B cell (primary cell): ENCODE measurements at regions not wholly inside any gene's neighbourhood (a gene's known extent, or its start where the extent isn't known, plus 50 kb on each side); places are given as distances from the start of the nearest gene placed in this dataset.

ENCODE experiments used
- ATAC-seq: fragments of 200-7000 bp; cut with Tn5 transposase; one replicate; pipeline ENCODE4 v1.10.0; 2021; ENCODE audit warnings: low read depth, mild to moderate bottlenecking, moderate number of reproducible peaks, moderate library complexity
- CTCF ChIA-PET: fragments of 350-600 bp; sonication (Branson Sonifier 250); formaldehyde crosslinking; loops from one replicate; lab custom pipeline; 2021; ENCODE audit warnings: antibody characterized with exemption, inconsistent platforms; lab: Charles Lee
- POLR2A ChIA-PET: fragments of 350-600 bp; sonication (Branson Sonifier 250); formaldehyde crosslinking; loops from one replicate; lab custom pipeline; 2021; ENCODE audit warnings: antibody characterized with exemption; lab: Charles Lee
- DNase-seq: peaks from one replicate; pipeline ENCODE4 v3.0.0; 2013
- H2AFZ ChIP-seq: 2 replicates; pipeline ENCODE4 v1.6.1; 2012; ENCODE audit warnings: mild to moderate bottlenecking, low read depth, low read length; ENCODE audit not compliant: insufficient read depth, poor library complexity, severe bottlenecking
- H3K27ac ChIP-seq, 2 donors: 1 replicate in 1 of 2; 2 replicates in 1 of 2; pipeline ENCODE4 v1.5.1; 2012 to 2013; ENCODE audit warnings: low read length in 2 of 2, mild to moderate bottlenecking in 2 of 2, moderate library complexity in 1 of 2
- H3K27me3 ChIP-seq, 4 experiments: fragments of 200-600 bp in 1 of 4; sonication (generic) in 1 of 4; replicated peaks in 1 of 4; 1 replicate in 2 of 4; 2 replicates in 2 of 4; pipeline versions ENCODE4 v1.6.1 to v1.7.0; 2013 to 2016; ENCODE audit warnings: low read length in 3 of 4, mild to moderate bottlenecking in 2 of 4, mixed read lengths in 1 of 4, moderate library complexity in 1 of 4; ENCODE audit not compliant: insufficient read depth in 4 of 4, control insufficient read depth in 3 of 4; ENCODE audit errors: control extremely low read depth in 1 of 4
- H3K36me3 ChIP-seq, 2 experiments: replicated peaks in 1 of 2; 1 replicate in 1 of 2; 2 replicates in 1 of 2; pipeline versions ENCODE4 v1.6.1 to v1.7.1; 2013; ENCODE audit warnings: low read length in 1 of 2; ENCODE audit not compliant: insufficient read depth in 2 of 2, control insufficient read depth in 1 of 2; ENCODE audit errors: control extremely low read depth in 1 of 2, extremely low read depth in 1 of 2
- H3K4me1 ChIP-seq, 2 donors: fragments of 200-600 bp in 1 of 2; sonication (generic) in 1 of 2; 1 replicate in 1 of 2; 2 replicates in 1 of 2; pipeline versions ENCODE4 v1.5.1 to v1.6.1; 2013 to 2017; ENCODE audit warnings: low read length in 2 of 2; ENCODE audit not compliant: control insufficient read depth in 2 of 2, insufficient read depth in 2 of 2
- H3K4me2 ChIP-seq: replicated peaks from 2 replicates; pipeline ENCODE3; 2012; ENCODE audit warnings: mild to moderate bottlenecking, low read depth, low read length; ENCODE audit not compliant: poor library complexity, severe bottlenecking
- H3K4me3 ChIP-seq, 5 experiments: fragments of 200-600 bp in 1 of 5; sonication (generic) in 1 of 5; 1 replicate in 3 of 5; 2 replicates in 2 of 5; pipeline versions ENCODE4 v1.5.1 to v1.7.0; 2011 to 2016; ENCODE audit warnings: low read length in 4 of 5, mild to moderate bottlenecking in 4 of 5, low read depth in 2 of 5, control low read depth in 1 of 5, moderate library complexity in 1 of 5; ENCODE audit not compliant: insufficient read depth in 1 of 5; ENCODE audit errors: control extremely low read depth in 1 of 5, extremely low read depth in 1 of 5
- H3K79me2 ChIP-seq: fragments of 200-600 bp; sonication (generic); one replicate; pipeline ENCODE4 v1.6.0; 2016; ENCODE audit warnings: low read length; ENCODE audit not compliant: control insufficient read depth, insufficient read depth
- H3K9ac ChIP-seq: fragments of 200-600 bp; sonication (generic); 2 replicates; pipeline ENCODE4 v1.6.1; 2017; ENCODE audit warnings: mild to moderate bottlenecking, low read length, moderate library complexity
- H3K9me3 ChIP-seq, 3 donors: one replicate each; pipeline versions ENCODE4 v1.6.1 to v1.7.1; 2013; ENCODE audit warnings: low read length in 2 of 3; ENCODE audit not compliant: control insufficient read depth in 2 of 3, insufficient read depth in 1 of 3; ENCODE audit errors: control extremely low read depth in 1 of 3
- H4K20me1 ChIP-seq: 2 replicates; pipeline ENCODE4 v1.6.0; 2012; ENCODE audit warnings: mild to moderate bottlenecking, low read length; ENCODE audit not compliant: insufficient read depth, control insufficient read depth, poor library complexity, severe bottlenecking
- H3K27ac Mint-ChIP-seq: one replicate; pipeline ENCODE4 v1.8.0; 2021; ENCODE audit warnings: mixed read lengths
- H3K27me3 Mint-ChIP-seq: one replicate; pipeline ENCODE4 v1.8.0; 2021; ENCODE audit warnings: mixed read lengths
- H3K4me1 Mint-ChIP-seq: one replicate; pipeline ENCODE4 v1.8.0; 2021; ENCODE audit warnings: mixed read lengths
- H3K4me3 Mint-ChIP-seq: one replicate; pipeline ENCODE4 v1.8.0; 2021; ENCODE audit warnings: mixed read lengths
- H3K9me3 Mint-ChIP-seq: one replicate; pipeline ENCODE4 v1.8.0; 2022; ENCODE audit warnings: mixed read lengths; ENCODE audit not compliant: insufficient read depth
- EZH2 ChIP-seq: IDR thresholded peaks from 2 replicates; pipeline ENCODE4 v1.6.1; 2012; ENCODE audit warnings: borderline replicate concordance, low read depth, mild to moderate bottlenecking, moderate library complexity, low read length; ENCODE audit not compliant: insufficient read depth, poor library complexity, severe bottlenecking
- WGBS: methylation state at CpG from one replicate; pipeline ENCODE4 v1.1.5; 2013; ENCODE audit warnings: missing lambda C conversion rate; ENCODE audit not compliant: insufficient coverage; 5-methylcytosine and 5-hydroxymethylcytosine counted together
- intact Hi-C: fragments of 100-400 bp; cut with micrococcal nuclease; formaldehyde crosslinking; loops from one replicate; pipeline ENCODE4 v1.10.0; 2022
- TF ChIP-seq, protein P1 (sequence below): fragments of 200-600 bp; IDR thresholded peaks from one replicate; pipeline ENCODE4 v1.8.0; 2022; ENCODE audit warnings: antibody characterized with exemption, mild to moderate bottlenecking

- DNase-seq (no peak), ATAC-seq (no peak)
- Histone ChIP-seq H3K4me2 (no peak overlapping the region), H3K4me3 (no peak overlapping the region), H3K79me2 (no peaks in the 10 kb centered on the region), H3K9me3 (no peaks in the 10 kb centered on the region), H4K20me1 (no peaks in the 10 kb centered on the region), H3K36me3 (no peaks in the 10 kb centered on the region), H2AFZ (no peak overlapping the region), H3K4me1 (no peaks in the 10 kb centered on the region), H3K27ac (no peak overlapping the region), H3K27me3 (peaks cover 0 to 12% (median 2%) of the 10 kb centered on the region in 4 experiments), H3K9ac (no peak overlapping the region)
- intact Hi-C loops, result no loop called here
- Mint-ChIP-seq H3K27me3 (peaks cover 47% of the 10 kb centered on the region), H3K4me1 (no peaks in the 10 kb centered on the region), H3K4me3 (no peak overlapping the region), H3K9me3 (no peaks in the 10 kb centered on the region), H3K27ac (no peak overlapping the region)
- ChIA-PET CTCF (no interaction called here), POLR2A (no interaction called here)
- TF ChIP-seq, protein P1, sequence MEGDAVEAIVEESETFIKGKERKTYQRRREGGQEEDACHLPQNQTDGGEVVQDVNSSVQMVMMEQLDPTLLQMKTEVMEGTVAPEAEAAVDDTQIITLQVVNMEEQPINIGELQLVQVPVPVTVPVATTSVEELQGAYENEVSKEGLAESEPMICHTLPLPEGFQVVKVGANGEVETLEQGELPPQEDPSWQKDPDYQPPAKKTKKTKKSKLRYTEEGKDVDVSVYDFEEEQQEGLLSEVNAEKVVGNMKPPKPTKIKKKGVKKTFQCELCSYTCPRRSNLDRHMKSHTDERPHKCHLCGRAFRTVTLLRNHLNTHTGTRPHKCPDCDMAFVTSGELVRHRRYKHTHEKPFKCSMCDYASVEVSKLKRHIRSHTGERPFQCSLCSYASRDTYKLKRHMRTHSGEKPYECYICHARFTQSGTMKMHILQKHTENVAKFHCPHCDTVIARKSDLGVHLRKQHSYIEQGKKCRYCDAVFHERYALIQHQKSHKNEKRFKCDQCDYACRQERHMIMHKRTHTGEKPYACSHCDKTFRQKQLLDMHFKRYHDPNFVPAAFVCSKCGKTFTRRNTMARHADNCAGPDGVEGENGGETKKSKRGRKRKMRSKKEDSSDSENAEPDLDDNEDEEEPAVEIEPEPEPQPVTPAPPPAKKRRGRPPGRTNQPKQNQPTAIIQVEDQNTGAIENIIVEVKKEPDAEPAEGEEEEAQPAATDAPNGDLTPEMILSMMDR, result no peak
- TF ChIP-seq EZH2, result no peak
Measured at GRCh38 chr15:89007989-89008388, 80.3 kb upstream of the ABHD2 start.

DNA sequence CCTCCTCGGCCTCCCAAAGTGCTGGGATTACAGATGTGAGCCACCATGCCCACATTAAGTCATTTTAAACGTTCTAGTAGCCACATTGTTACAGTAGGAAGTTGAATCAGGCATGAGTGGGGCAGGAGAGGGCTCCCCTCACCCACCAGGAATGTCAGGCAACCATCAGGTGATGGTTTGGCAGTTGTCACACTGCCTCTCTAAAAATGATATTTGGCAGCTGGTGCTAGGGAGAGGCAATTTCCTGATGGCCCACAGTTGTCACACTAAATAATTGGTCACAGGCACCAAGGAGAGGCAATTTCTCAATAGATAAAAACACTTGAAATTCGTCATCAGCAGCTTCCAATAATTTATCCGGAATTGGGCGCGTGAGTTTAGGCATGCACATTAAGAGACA lies 79.2 kb upstream of the ABHD2 start:
- H3K9me3 Mint-ChIP-seq, result no peaks in the 10 kb centered on the region
- Histone ChIP-seq H3K9me3 (no peaks in the 10 kb centered on the region), H3K27ac (no peak overlapping the region), H3K36me3 (no peaks in the 10 kb centered on the region), H2AFZ (no peak overlapping the region), H3K4me2 (no peak overlapping the region), H4K20me1 (no peaks in the 10 kb centered on the region), H3K4me3 (no peak overlapping the region), H3K9ac (no peak overlapping the region), H3K79me2 (no peaks in the 10 kb centered on the region), H3K4me1 (no peaks in the 10 kb centered on the region), H3K27me3 (peaks cover 0 to 10% (median 3%) of the 10 kb centered on the region in 4 experiments)
- ATAC-seq (no peak), DNase-seq (no peak)
- intact Hi-C loops, result no loop called here
- CTCF ChIA-PET, result no interaction called here
- H3K4me1 Mint-ChIP-seq, result no peaks in the 10 kb centered on the region
- no peak overlapping the region for H3K4me3 Mint-ChIP-seq
- no peak for TF ChIP-seq EZH2
- TF ChIP-seq, protein P1, result no peak
- H3K27me3 Mint-ChIP-seq, result peaks cover 49% of the 10 kb centered on the region
- WGBS, result 85% methylated on average over 4 of the region's 6 CpGs
- POLR2A ChIA-PET, result no interaction called here
- no peak overlapping the region for H3K27ac Mint-ChIP-seq
